ENCODE measurements at regions not wholly inside any gene's neighbourhood (a gene's known extent, or its start where the extent isn't known, plus 50 kb on each side); places are given as distances from the start of the nearest gene placed in this dataset.

- TF ChIP-seq CTCF (IDR thresholded peaks at IDR 0.05) (no peak), POLR2A (IDR thresholded peaks at IDR 0.05) (no peak), POLR2AphosphoS5 (IDR thresholded peaks at IDR 0.05) (no peak)
These were observed 72.6 kb downstream of the BBS10 start for GRCh38 chr12:76275511-76276093.

All from breast epithelium (tissue), 3 donors.